ENCODE measurements at regions not wholly inside any gene's neighbourhood (a gene's known extent, or its start where the extent isn't known, plus 50 kb on each side); places are given as distances from the start of the nearest gene placed in this dataset.

DNA sequence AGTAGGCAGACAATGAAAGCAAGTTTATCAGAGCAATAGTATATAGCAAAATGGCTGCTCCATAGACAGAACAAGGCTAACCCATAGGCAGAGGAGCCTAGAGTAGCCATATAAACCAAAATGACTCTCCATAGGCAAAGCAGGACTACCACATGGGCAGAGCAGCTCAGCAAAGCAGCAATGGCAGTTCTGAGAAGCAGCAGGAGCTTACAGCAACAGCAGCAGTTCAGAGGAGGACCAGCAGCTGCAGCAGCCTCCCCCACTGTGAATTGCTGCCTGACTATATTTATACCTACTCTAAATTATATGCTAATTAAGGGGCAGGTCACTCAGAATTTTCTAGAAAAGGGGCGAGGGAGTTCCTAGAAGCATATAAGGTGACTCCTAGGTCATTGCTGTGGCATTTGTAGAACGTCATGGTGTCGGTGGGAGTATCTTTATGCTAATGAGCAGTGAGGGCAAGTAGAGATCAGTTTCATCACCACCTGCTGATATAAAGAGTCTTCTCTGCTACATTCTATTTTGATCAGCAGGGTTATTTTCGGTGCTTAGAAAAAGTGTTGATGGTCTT lies 1115.5 kb downstream of the DTWD2 start:
- TF ChIP-seq, protein P1, sequence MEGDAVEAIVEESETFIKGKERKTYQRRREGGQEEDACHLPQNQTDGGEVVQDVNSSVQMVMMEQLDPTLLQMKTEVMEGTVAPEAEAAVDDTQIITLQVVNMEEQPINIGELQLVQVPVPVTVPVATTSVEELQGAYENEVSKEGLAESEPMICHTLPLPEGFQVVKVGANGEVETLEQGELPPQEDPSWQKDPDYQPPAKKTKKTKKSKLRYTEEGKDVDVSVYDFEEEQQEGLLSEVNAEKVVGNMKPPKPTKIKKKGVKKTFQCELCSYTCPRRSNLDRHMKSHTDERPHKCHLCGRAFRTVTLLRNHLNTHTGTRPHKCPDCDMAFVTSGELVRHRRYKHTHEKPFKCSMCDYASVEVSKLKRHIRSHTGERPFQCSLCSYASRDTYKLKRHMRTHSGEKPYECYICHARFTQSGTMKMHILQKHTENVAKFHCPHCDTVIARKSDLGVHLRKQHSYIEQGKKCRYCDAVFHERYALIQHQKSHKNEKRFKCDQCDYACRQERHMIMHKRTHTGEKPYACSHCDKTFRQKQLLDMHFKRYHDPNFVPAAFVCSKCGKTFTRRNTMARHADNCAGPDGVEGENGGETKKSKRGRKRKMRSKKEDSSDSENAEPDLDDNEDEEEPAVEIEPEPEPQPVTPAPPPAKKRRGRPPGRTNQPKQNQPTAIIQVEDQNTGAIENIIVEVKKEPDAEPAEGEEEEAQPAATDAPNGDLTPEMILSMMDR (IDR thresholded peaks at IDR 0.05), result no peak
- H3K27ac Mint-ChIP-seq (ENCODE audit: unreplicated experiment), result no peak overlapping the region
- H3K36me3 Mint-ChIP-seq (ENCODE audit: low read depth), result peaks cover 2% of the 10 kb centered on the region
- H3K4me1 Mint-ChIP-seq (ENCODE audit: low read depth), result no peaks in the 10 kb centered on the region
- no peak overlapping the region for H3K4me3 Mint-ChIP-seq (ENCODE audit: unreplicated experiment)
- DNase-seq (ENCODE audit: low spot score), result no peak
- H3K9me3 Mint-ChIP-seq (ENCODE audit: low read depth), result peaks cover 5% of the 10 kb centered on the region
- H3K27me3 Mint-ChIP-seq (ENCODE audit: low read depth), result no peaks in the 10 kb centered on the region

DNA sequence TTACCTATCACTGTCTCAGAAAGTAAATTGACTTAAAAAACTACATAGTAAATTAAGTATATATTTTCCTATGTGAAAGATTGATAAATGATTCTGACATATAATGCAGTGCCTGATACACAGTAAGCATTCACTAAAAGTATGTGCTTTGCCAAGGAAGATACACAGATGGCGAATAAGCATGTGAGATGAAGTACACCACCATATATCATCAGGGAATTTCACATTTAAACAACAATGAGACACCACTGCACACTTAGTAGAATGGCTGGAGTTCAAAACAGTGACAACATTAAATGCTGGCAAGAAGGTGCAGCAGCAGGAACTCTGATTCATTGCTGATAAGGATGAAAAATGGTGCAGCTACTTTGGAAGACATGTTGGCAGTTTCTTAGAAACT lies 1118.8 kb downstream of the DTWD2 start:
- Mint-ChIP-seq H3K9me3 (ENCODE audit: low read depth) (no peaks in the 10 kb centered on the region), H3K4me3 (ENCODE audit: unreplicated experiment) (no peak overlapping the region), H3K27me3 (ENCODE audit: low read depth) (no peaks in the 10 kb centered on the region), H3K36me3 (ENCODE audit: low read depth) (no peaks in the 10 kb centered on the region), H3K4me1 (ENCODE audit: low read depth) (no peaks in the 10 kb centered on the region), H3K27ac (ENCODE audit: unreplicated experiment) (no peak overlapping the region)
- DNase-seq (ENCODE audit: low spot score), result no peak
- TF ChIP-seq, protein P1 (IDR thresholded peaks at IDR 0.05), result no peak

DNA sequence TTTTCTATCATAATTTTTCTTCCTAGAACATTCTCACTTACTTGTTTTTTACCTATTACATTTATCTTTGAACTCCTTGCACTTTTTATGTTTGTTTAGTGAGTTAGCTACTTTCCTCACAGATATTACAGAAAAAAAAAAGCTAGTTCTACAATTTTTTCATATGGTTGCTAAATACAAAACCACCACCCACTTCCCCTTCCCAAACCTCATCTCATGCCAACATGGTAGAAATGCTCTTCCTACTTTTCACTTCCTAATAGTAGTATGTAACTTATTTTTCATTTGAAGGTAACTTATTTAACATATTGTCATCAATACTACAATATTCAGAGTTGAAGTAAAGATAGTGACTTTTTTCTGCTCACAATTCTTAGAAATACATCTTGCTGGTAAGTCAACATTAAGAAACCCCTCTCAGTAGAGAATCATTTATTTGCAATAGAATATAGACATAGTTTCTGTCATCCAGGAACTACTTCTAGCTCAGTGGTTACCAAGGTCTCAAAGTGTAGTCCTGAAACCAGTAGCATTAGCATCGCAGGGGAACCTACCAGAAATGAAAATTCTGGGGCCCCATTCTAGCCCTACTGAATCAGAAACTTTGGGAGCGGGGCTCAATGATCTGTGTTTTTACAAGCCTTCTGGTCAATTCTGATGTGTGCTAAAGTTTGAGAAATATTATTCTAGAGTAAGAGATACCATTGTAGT lies 1124.6 kb downstream of the DTWD2 start:
- no peak overlapping the region for H3K4me3 Mint-ChIP-seq (ENCODE audit: unreplicated experiment)

DNA sequence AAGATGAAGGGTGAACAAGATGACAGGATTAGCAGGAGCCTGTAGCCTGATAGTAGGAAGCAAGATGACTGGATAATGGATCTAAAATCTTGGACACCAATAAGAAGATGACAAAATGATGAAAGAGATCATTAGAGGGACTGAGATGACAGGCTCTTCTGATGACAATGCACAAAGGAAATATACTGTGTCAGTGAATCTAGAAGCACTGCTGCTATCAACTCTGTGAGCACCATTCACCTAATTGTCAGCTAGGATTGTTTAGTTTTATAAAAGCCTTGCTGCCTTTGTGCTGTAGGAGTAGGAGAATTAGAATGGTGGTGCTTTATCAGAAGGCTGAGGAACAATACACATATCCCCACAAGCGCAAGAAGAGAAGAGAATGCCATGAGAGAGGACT lies 1127.8 kb downstream of the DTWD2 start:
- TF ChIP-seq, protein P1 (IDR thresholded peaks at IDR 0.05), result no peak
- Mint-ChIP-seq H3K27me3 (ENCODE audit: low read depth) (no peaks in the 10 kb centered on the region), H3K27ac (ENCODE audit: unreplicated experiment) (no peak overlapping the region), H3K36me3 (ENCODE audit: low read depth) (no peaks in the 10 kb centered on the region), H3K9me3 (ENCODE audit: low read depth) (no peaks in the 10 kb centered on the region), H3K4me3 (ENCODE audit: unreplicated experiment) (no peak overlapping the region), H3K4me1 (ENCODE audit: low read depth) (no peaks in the 10 kb centered on the region)
- no peak for DNase-seq (ENCODE audit: low spot score)

More for the DNA sequence above, 1124.6 kb downstream of the DTWD2 start:
- Mint-ChIP-seq H3K36me3 (ENCODE audit: low read depth) (no peaks in the 10 kb centered on the region), H3K4me1 (ENCODE audit: low read depth) (no peaks in the 10 kb centered on the region), H3K27me3 (ENCODE audit: low read depth) (no peaks in the 10 kb centered on the region), H3K9me3 (ENCODE audit: low read depth) (no peaks in the 10 kb centered on the region), H3K27ac (ENCODE audit: unreplicated experiment) (no peak overlapping the region)
- DNase-seq (ENCODE audit: low spot score), result no peak
- TF ChIP-seq, protein P1 (IDR thresholded peaks at IDR 0.05), result no peak

DNA sequence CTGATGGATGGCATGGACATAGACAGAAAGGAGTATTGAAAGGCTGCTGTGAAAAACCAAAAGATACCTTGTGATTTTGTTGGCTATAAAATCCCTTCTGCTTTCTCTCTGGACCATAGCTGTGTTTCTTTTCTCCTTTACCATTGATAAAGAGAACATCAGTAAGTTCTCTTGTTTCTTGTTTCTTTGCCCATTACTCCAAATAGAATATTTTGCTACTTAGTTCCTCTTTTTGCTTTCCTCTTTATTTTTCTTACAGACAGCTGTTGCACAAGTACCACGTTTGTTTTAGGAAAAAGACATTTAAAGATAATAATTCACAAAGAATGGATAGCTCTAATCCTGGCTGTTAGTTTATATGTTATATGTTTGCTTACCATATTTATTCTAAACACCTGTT lies 1129.2 kb downstream of the DTWD2 start:
- Mint-ChIP-seq H3K9me3 (ENCODE audit: low read depth) (no peaks in the 10 kb centered on the region), H3K27ac (ENCODE audit: unreplicated experiment) (no peak overlapping the region), H3K4me3 (ENCODE audit: unreplicated experiment) (no peak overlapping the region), H3K27me3 (ENCODE audit: low read depth) (no peaks in the 10 kb centered on the region), H3K36me3 (ENCODE audit: low read depth) (no peaks in the 10 kb centered on the region), H3K4me1 (ENCODE audit: low read depth) (no peaks in the 10 kb centered on the region)
- TF ChIP-seq, protein P1 (IDR thresholded peaks at IDR 0.05), result no peak
- no peak for DNase-seq (ENCODE audit: low spot score)
